ENCODE measurements at regions not wholly inside any gene's neighbourhood (a gene's known extent, or its start where the extent isn't known, plus 50 kb on each side); places are given as distances from the start of the nearest gene placed in this dataset.

DNA sequence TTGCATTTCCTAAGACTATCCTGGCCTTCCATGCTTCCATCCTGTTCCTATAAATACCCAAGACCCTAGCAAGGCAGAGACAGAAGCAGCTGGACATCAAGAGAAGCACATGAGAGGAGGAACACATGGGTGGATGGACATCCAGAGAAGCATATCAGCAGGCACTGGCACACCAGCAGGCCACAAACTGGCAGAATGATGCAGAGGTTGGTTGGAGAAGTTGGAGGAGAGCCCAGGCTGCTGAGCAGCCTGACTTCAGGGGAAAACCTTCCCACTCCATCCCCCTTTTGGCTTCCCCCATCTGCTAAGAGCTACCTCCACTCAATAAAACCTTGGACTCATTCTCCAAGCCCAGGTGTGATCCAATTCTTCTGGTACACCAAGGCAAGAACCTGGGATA is 332.5 kb downstream of the FRK start:
- TF ChIP-seq, protein P1, sequence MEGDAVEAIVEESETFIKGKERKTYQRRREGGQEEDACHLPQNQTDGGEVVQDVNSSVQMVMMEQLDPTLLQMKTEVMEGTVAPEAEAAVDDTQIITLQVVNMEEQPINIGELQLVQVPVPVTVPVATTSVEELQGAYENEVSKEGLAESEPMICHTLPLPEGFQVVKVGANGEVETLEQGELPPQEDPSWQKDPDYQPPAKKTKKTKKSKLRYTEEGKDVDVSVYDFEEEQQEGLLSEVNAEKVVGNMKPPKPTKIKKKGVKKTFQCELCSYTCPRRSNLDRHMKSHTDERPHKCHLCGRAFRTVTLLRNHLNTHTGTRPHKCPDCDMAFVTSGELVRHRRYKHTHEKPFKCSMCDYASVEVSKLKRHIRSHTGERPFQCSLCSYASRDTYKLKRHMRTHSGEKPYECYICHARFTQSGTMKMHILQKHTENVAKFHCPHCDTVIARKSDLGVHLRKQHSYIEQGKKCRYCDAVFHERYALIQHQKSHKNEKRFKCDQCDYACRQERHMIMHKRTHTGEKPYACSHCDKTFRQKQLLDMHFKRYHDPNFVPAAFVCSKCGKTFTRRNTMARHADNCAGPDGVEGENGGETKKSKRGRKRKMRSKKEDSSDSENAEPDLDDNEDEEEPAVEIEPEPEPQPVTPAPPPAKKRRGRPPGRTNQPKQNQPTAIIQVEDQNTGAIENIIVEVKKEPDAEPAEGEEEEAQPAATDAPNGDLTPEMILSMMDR (IDR thresholded peaks at IDR 0.05): no peak
- no peak for TF ChIP-seq TAF1 (IDR thresholded peaks at IDR 0.05; ENCODE audit: borderline replicate concordance, low read depth, low read length)
- no peak for TF ChIP-seq EZH2phosphoT487 (IDR thresholded peaks at IDR 0.05; ENCODE audit: borderline replicate concordance, low read depth)
- no peak for TF ChIP-seq FOSL2 (IDR thresholded peaks at IDR 0.05; ENCODE audit: borderline replicate concordance, low read depth)

All from SK-N-SH (cell line).